SK-N-SH (cell line): ENCODE measurements at regions not wholly inside any gene's neighbourhood (a gene's known extent, or its start where the extent isn't known, plus 50 kb on each side); places are given as distances from the start of the nearest gene placed in this dataset.

ENCODE experiments used
- CTCF ChIA-PET: fragments of 300-600, 350-600 bp; formaldehyde crosslinking; extraction: SDS; loops from one replicate; lab custom pipeline; 2021; lab: Yijun Ruan, JAX
- POLR2A ChIA-PET: fragments of 350-600 bp; sonication (Branson Sonifier 250); formaldehyde crosslinking; extraction: SDS; loops from one replicate; lab custom pipeline; 2020; ENCODE audit warnings: antibody characterized with exemption, inconsistent platforms; lab: Yijun Ruan, JAX
- DNase-seq: peaks from one replicate; pipeline ENCODE4 v3.0.0; 2012
- H2AFZ ChIP-seq: fragments of 200-600 bp; sonication (generic); 2 replicates; pipeline ENCODE4 v1.8.1; 2016; ENCODE audit warnings: antibody characterized with exemption, mild to moderate bottlenecking, low read depth
- H3F3A ChIP-seq: fragments of 200-600 bp; sonication (generic); replicated peaks from 2 replicates; pipeline ENCODE3; 2016; ENCODE audit warnings: antibody characterized with exemption, mild to moderate bottlenecking; ENCODE audit not compliant: insufficient read depth
- H3K27ac ChIP-seq, 2 experiments: fragments of 200-500 bp in 1 of 2; fragments of 200-600 bp in 1 of 2; sonication (Bioruptor generic) in 1 of 2; sonication (generic), shearing (Covaris generic) in 1 of 2; 2 replicates each; pipeline versions ENCODE4 v1.5.1 to v1.6.1; 2014 to 2016; ENCODE audit warnings: low read depth in 2 of 2, inconsistent platforms in 1 of 2, low read length in 1 of 2, mild to moderate bottlenecking in 1 of 2, mixed read lengths in 1 of 2
- H3K27me3 ChIP-seq: fragments of 200-600 bp; sonication (generic), shearing (Covaris generic); 2 replicates; pipeline ENCODE4 v1.6.1; 2016; ENCODE audit warnings: mixed run types; ENCODE audit not compliant: insufficient read depth
- H3K36me3 ChIP-seq, 2 experiments: fragments of 200-500 bp in 1 of 2; fragments of 200-600 bp in 1 of 2; sonication (Bioruptor generic) in 1 of 2; sonication (generic) in 1 of 2; replicated peaks in 1 of 2; 2 replicates each; pipeline versions ENCODE3 to v1.5.1; 2014 to 2016; ENCODE audit warnings: low read length in 1 of 2, mild to moderate bottlenecking in 1 of 2; ENCODE audit not compliant: insufficient read depth in 2 of 2, control insufficient read depth in 1 of 2
- H3K4me1 ChIP-seq, 2 experiments: fragments of 200-500 bp in 1 of 2; fragments of 200-600 bp in 1 of 2; sonication (Bioruptor generic) in 1 of 2; sonication (generic), shearing (Covaris generic) in 1 of 2; 2 replicates each; pipeline versions ENCODE4 v1.5.1 to v1.6.1; 2014 to 2016; ENCODE audit warnings: low read depth in 1 of 2, low read length in 1 of 2, mixed run types in 1 of 2; ENCODE audit not compliant: insufficient read depth in 2 of 2, control insufficient read depth in 1 of 2
- H3K4me2 ChIP-seq: fragments of 200-600 bp; sonication (generic), shearing (Covaris generic); 2 replicates; pipeline ENCODE4 v1.6.1; 2017; ENCODE audit warnings: mixed run types
- H3K4me3 ChIP-seq, 2 experiments: fragments of 200-500 bp in 1 of 2; fragments of 200-600 bp in 1 of 2; sonication (Bioruptor generic) in 1 of 2; sonication (generic), shearing (Covaris generic) in 1 of 2; 2 replicates each; pipeline versions ENCODE4 v1.5.1 to v1.8.1; 2014 to 2016; ENCODE audit warnings: low read depth in 2 of 2, inconsistent platforms in 1 of 2, low read length in 1 of 2, mild to moderate bottlenecking in 1 of 2, mixed read lengths in 1 of 2, moderate library complexity in 1 of 2
- H3K79me2 ChIP-seq: fragments of 200-600 bp; sonication (generic); 2 replicates; pipeline ENCODE4 v1.8.1; 2017; ENCODE audit warnings: mild to moderate bottlenecking; ENCODE audit not compliant: insufficient read depth
- H3K9ac ChIP-seq: fragments of 200-600 bp; sonication (generic); 2 replicates; pipeline ENCODE4 v1.6.1; 2017; ENCODE audit warnings: mixed run types
- H3K9me2 ChIP-seq: fragments of 200-600 bp; sonication (generic); 2 replicates; pipeline ENCODE4 v1.6.1; 2017; ENCODE audit warnings: mixed run types
- H3K9me3 ChIP-seq: fragments of 200-600 bp; sonication (generic); 2 replicates; pipeline ENCODE4 v1.6.1; 2017; ENCODE audit warnings: mixed run types, mild to moderate bottlenecking, moderate library complexity
- H4K20me1 ChIP-seq: fragments of 200-600 bp; sonication (generic); 2 replicates; pipeline ENCODE4 v1.6.1; 2017; ENCODE audit warnings: mild to moderate bottlenecking, mixed run types; ENCODE audit not compliant: insufficient read depth
- CTCF ChIP-seq: fragments of 200-600 bp; sonication (generic); IDR thresholded peaks from 2 replicates; pipeline ENCODE4 v1.6.1; 2017; ENCODE audit warnings: antibody characterized with exemption, mild to moderate bottlenecking, moderate library complexity
- ELF1 ChIP-seq: IDR thresholded peaks from 2 replicates; pipeline ENCODE4 v1.4.0; 2012
- EP300 ChIP-seq, 2 experiments: IDR thresholded peaks; 2 replicates each; pipeline versions ENCODE4 v1.4.0 to v1.6.1; 2012; ENCODE audit warnings: borderline replicate concordance in 1 of 2, low read depth in 1 of 2, low read length in 1 of 2
- FOSL2 ChIP-seq: IDR thresholded peaks from 2 replicates; pipeline ENCODE4 v1.4.0; 2012; ENCODE audit warnings: low read depth, mild to moderate bottlenecking, moderate library complexity, borderline replicate concordance
- GABPA ChIP-seq: IDR thresholded peaks from 2 replicates; pipeline ENCODE4 v1.4.0; 2012; ENCODE audit warnings: low read depth, mild to moderate bottlenecking
- GATA2 ChIP-seq: sonication (generic); formaldehyde crosslinking; IDR thresholded peaks from 2 replicates; pipeline ENCODE4 v1.5.0; 2020; ENCODE audit warnings: mild to moderate bottlenecking, missing genetic modification reagents
- MXI1 ChIP-seq: IDR thresholded peaks from 2 replicates; pipeline ENCODE4 v1.6.1; 2012; ENCODE audit warnings: mild to moderate bottlenecking, low read depth, low read length, improper control_type of control experiment
- RAD21 ChIP-seq: IDR thresholded peaks from 2 replicates; pipeline ENCODE4 v1.6.1; 2012; ENCODE audit warnings: mild to moderate bottlenecking, low read length
- RCOR1 ChIP-seq: fragments of 150-350 bp; IDR thresholded peaks from 2 replicates; pipeline ENCODE4 v1.6.1; 2017; ENCODE audit warnings: antibody characterized with exemption, low read length
- REST ChIP-seq: IDR thresholded peaks from 2 replicates; pipeline ENCODE4 v1.6.1; 2012; ENCODE audit warnings: mild to moderate bottlenecking, low read depth, low read length, moderate library complexity
- RFX5 ChIP-seq: IDR thresholded peaks from 2 replicates; pipeline ENCODE4 v1.6.1; 2012; ENCODE audit warnings: mild to moderate bottlenecking, improper control_type of control experiment, low read length
- SIN3A ChIP-seq: IDR thresholded peaks from 2 replicates; pipeline ENCODE4 v1.6.1; 2012; ENCODE audit warnings: low read depth, mild to moderate bottlenecking, low read length, moderate library complexity, borderline replicate concordance
- WGBS: methylation state at CpG from one replicate; pipeline ENCODE4 v1.1.6; 2017; ENCODE audit warnings: low lambda C conversion rate; 5-methylcytosine and 5-hydroxymethylcytosine counted together

- H3F3A ChIP-seq: no peaks in the 10 kb centered on the region
- no peaks in the 10 kb centered on the region for H3K27me3 ChIP-seq
- no peak overlapping the region for H3K4me2 ChIP-seq
- no peaks in the 10 kb centered on the region for H3K36me3 ChIP-seq
- no peak overlapping the region for H3K9ac ChIP-seq
- H3K4me3 ChIP-seq: no peak overlapping the region
- H3K9me3 ChIP-seq: no peaks in the 10 kb centered on the region
- POLR2A ChIA-PET: no interaction called here
- no peak overlapping the region for H2AFZ ChIP-seq
- WGBS: 65% methylated on average over 6 of the region's 6 CpGs
- no peaks in the 10 kb centered on the region for H3K79me2 ChIP-seq
- H3K9me2 ChIP-seq: no peaks in the 10 kb centered on the region
- DNase-seq: no peak
- CTCF ChIA-PET: interaction anchor here (1.4 to 2.8 kb wide), 2 partner anchors 10 to 12 kb away, joined by 3 to 14 read pairs; no protein-coding TSS in a partner anchor
- TF ChIP-seq CTCF (no peak), REST (no peak), RAD21 (no peak), ELF1 (no peak), GABPA (no peak), FOSL2 (no peak), SIN3A (no peak), RCOR1 (no peak), EP300 (IDR thresholded peaks at IDR 0.05; ENCODE audit: borderline replicate concordance in 1 of 2, low read depth in 1 of 2, low read length in 1 of 2) (no peak), MXI1 (no peak)
- no peaks in the 10 kb centered on the region; a peak in 1 of 4 replicates for H3K4me1 ChIP-seq
- H4K20me1 ChIP-seq: no peaks in the 10 kb centered on the region
- no peak overlapping the region for H3K27ac ChIP-seq
Measured at GRCh38 chr12:22865822-22866221, 240.9 kb downstream of the ETNK1 start.

GRCh38 chr12:22866406-22866805 is 241.4 kb downstream of the ETNK1 start:
- ChIA-PET POLR2A (no interaction called here), CTCF (interaction anchor here (1.4 to 2.8 kb wide), 2 partner anchors 10 to 12 kb away, joined by 3 to 14 read pairs; no protein-coding TSS in a partner anchor)
- Histone ChIP-seq H3K4me2 (no peak overlapping the region), H4K20me1 (no peaks in the 10 kb centered on the region), H2AFZ (no peak overlapping the region), H3K79me2 (no peaks in the 10 kb centered on the region), H3K9me3 (no peaks in the 10 kb centered on the region), H3K9ac (no peak overlapping the region), H3K4me1 (no peaks in the 10 kb centered on the region), H3K27ac (no peak overlapping the region), H3F3A (no peaks in the 10 kb centered on the region), H3K36me3 (no peaks in the 10 kb centered on the region), H3K9me2 (no peaks in the 10 kb centered on the region), H3K4me3 (no peak overlapping the region), H3K27me3 (no peaks in the 10 kb centered on the region)
- TF ChIP-seq RFX5 (no peak), GABPA (no peak), CTCF (no peak), EP300 (IDR thresholded peaks at IDR 0.05; ENCODE audit: borderline replicate concordance in 1 of 2, low read depth in 1 of 2, low read length in 1 of 2) (no peak), GATA2 (CRISPR knock-in tag) (no peak), FOSL2 (no peak)
- no peak for DNase-seq
- WGBS: 11% methylated on average over 1 of the region's 1 CpG
